H9 (cell line): ENCODE measurements at regions not wholly inside any gene's neighbourhood (a gene's known extent, or its start where the extent isn't known, plus 50 kb on each side); places are given as distances from the start of the nearest gene placed in this dataset.

ENCODE experiments used
- DNase-seq: peaks from one replicate; pipeline ENCODE4 v3.0.0-alpha.2; 2017
- H2AFZ ChIP-seq: one replicate; pipeline ENCODE4 v1.6.1; 2013; ENCODE audit warnings: mild to moderate bottlenecking, low read length, control low read depth, moderate library complexity
- H2AK5ac ChIP-seq: 2 replicates; pipeline ENCODE4 v1.6.1; 2013; ENCODE audit warnings: low read length, control low read depth, mixed read lengths; ENCODE audit not compliant: insufficient read length
- H2BK120ac ChIP-seq: one replicate; pipeline ENCODE4 v1.6.1; 2013; ENCODE audit warnings: low read depth, mild to moderate bottlenecking, low read length, control low read depth, inconsistent platforms; ENCODE audit not compliant: poor library complexity, severe bottlenecking
- H2BK12ac ChIP-seq: 2 replicates; pipeline ENCODE4 v1.6.1; 2013; ENCODE audit warnings: low read length, control low read depth, mixed read lengths, low read depth; ENCODE audit not compliant: insufficient read length
- H2BK15ac ChIP-seq: 2 replicates; pipeline ENCODE4 v1.6.1; 2013; ENCODE audit warnings: low read depth, low read length, control low read depth
- H2BK20ac ChIP-seq: one replicate; pipeline ENCODE4 v1.6.1; 2013; ENCODE audit warnings: low read depth, mild to moderate bottlenecking, low read length, control low read depth, inconsistent platforms; ENCODE audit not compliant: poor library complexity, severe bottlenecking
- H2BK5ac ChIP-seq: 2 replicates; pipeline ENCODE4 v1.6.1; 2013; ENCODE audit warnings: low read length, control low read depth, mixed read lengths; ENCODE audit not compliant: insufficient read length
- H3K14ac ChIP-seq: 2 replicates; pipeline ENCODE4 v1.6.1; 2013; ENCODE audit warnings: low read length, control low read depth; ENCODE audit not compliant: insufficient read depth
- H3K18ac ChIP-seq: 2 replicates; pipeline ENCODE4 v1.6.1; 2013; ENCODE audit warnings: low read depth, mild to moderate bottlenecking, mixed read lengths, low read length, control low read depth; ENCODE audit not compliant: insufficient read length
- H3K23ac ChIP-seq: 2 replicates; pipeline ENCODE4 v1.6.1; 2013; ENCODE audit warnings: low read length, control low read depth, mixed read lengths, low read depth; ENCODE audit not compliant: insufficient read length
- H3K23me2 ChIP-seq: 2 replicates; pipeline ENCODE4 v1.6.1; 2013; ENCODE audit warnings: low read depth, mild to moderate bottlenecking, mixed read lengths, low read length, control low read depth; ENCODE audit not compliant: insufficient read length, poor library complexity, severe bottlenecking
- H3K27ac ChIP-seq: 2 replicates; pipeline ENCODE4 v1.5.1; 2013; ENCODE audit warnings: low read length, control low read depth, mixed read lengths, low read depth; ENCODE audit not compliant: insufficient read length
- H3K27me3 ChIP-seq: 2 replicates; pipeline ENCODE4 v1.6.1; 2013; ENCODE audit warnings: low read length, control low read depth, inconsistent platforms; ENCODE audit not compliant: insufficient read depth
- H3K4ac ChIP-seq: 2 replicates; pipeline ENCODE4 v1.6.1; 2013; ENCODE audit warnings: low read depth, mild to moderate bottlenecking, control low read depth, inconsistent platforms, low read length, moderate library complexity
- H3K4me1 ChIP-seq: 2 replicates; pipeline ENCODE4 v1.6.1; 2013; ENCODE audit warnings: low read length, control low read depth, inconsistent platforms; ENCODE audit not compliant: insufficient read depth
- H3K4me2 ChIP-seq: 2 replicates; pipeline ENCODE4 v1.6.1; 2013; ENCODE audit warnings: low read length, control low read depth, mixed read lengths; ENCODE audit not compliant: insufficient read length, insufficient read depth
- H3K56ac ChIP-seq: 2 replicates; pipeline ENCODE4 v1.6.1; 2013; ENCODE audit warnings: low read depth, mild to moderate bottlenecking, mixed read lengths, low read length, control low read depth; ENCODE audit not compliant: insufficient read length
- H3K79me1 ChIP-seq: 2 replicates; pipeline ENCODE4 v1.6.1; 2013; ENCODE audit warnings: low read depth, mild to moderate bottlenecking, moderate library complexity, low read length, control low read depth, inconsistent platforms; ENCODE audit not compliant: insufficient read depth, poor library complexity, severe bottlenecking
- H3K79me2 ChIP-seq: 2 replicates; pipeline ENCODE4 v1.6.1; 2013; ENCODE audit warnings: low read length, control low read depth, inconsistent platforms; ENCODE audit not compliant: insufficient read depth
- H3K9ac ChIP-seq: 2 replicates; pipeline ENCODE4 v1.6.1; 2013; ENCODE audit warnings: low read length, control low read depth, mixed read lengths; ENCODE audit not compliant: insufficient read length; ENCODE audit errors: extremely low read depth
- H3K9me3 ChIP-seq: one replicate; pipeline ENCODE4 v1.6.1; 2013; ENCODE audit warnings: low read depth, low read length, inconsistent platforms; ENCODE audit not compliant: control insufficient read depth
- H3T11ph ChIP-seq: one replicate; pipeline ENCODE4 v1.6.1; 2013; ENCODE audit warnings: mild to moderate bottlenecking, low read length, control low read depth, inconsistent platforms
- H4K20me1 ChIP-seq: one replicate; pipeline ENCODE4 v1.6.1; 2013; ENCODE audit not compliant: control insufficient read depth, insufficient read length, insufficient read depth
- H4K5ac ChIP-seq: 2 replicates; pipeline ENCODE4 v1.6.1; 2013; ENCODE audit warnings: low read depth, mild to moderate bottlenecking, mixed read lengths, low read length, control low read depth; ENCODE audit not compliant: insufficient read length
- H4K8ac ChIP-seq: replicated peaks from 2 replicates; pipeline ENCODE4 v1.6.1; 2013; ENCODE audit warnings: low read length, control low read depth, mixed read lengths, low read depth; ENCODE audit not compliant: insufficient read length
- H4K91ac ChIP-seq: 2 replicates; pipeline ENCODE4 v1.6.1; 2013; ENCODE audit warnings: low read depth, mild to moderate bottlenecking, moderate library complexity, mixed read lengths, low read length, control low read depth; ENCODE audit not compliant: insufficient read length
- H3K27ac Mint-ChIP-seq, 3 experiments: 2 replicates in 2 of 3; 3 replicates in 1 of 3; pipeline ENCODE4 v1.8.0; 2020 to 2021; ENCODE audit warnings: mixed read lengths in 3 of 3, mild to moderate bottlenecking in 1 of 3, moderate library complexity in 1 of 3
- H3K27me3 Mint-ChIP-seq: 2 replicates; pipeline ENCODE4 v1.8.0; 2021; ENCODE audit warnings: low read depth, mild to moderate bottlenecking, moderate library complexity, mixed read lengths
- H3K36me3 Mint-ChIP-seq, 3 experiments: 2 replicates in 2 of 3; 3 replicates in 1 of 3; pipeline ENCODE4 v1.8.0; 2020 to 2021; ENCODE audit warnings: low read depth in 3 of 3, mixed read lengths in 3 of 3; ENCODE audit not compliant: insufficient read depth in 1 of 3
- H3K4me1 Mint-ChIP-seq, 2 experiments: 2 replicates each; pipeline ENCODE4 v1.8.0; 2020; ENCODE audit warnings: mixed read lengths in 2 of 2
- H3K4me3 Mint-ChIP-seq, 2 experiments: 2 replicates in 1 of 2; 3 replicates in 1 of 2; pipeline ENCODE4 v1.8.0; 2020 to 2021; ENCODE audit warnings: mild to moderate bottlenecking in 2 of 2, mixed read lengths in 2 of 2, moderate library complexity in 1 of 2
- H3K9me3 Mint-ChIP-seq, 2 experiments: 2 replicates in 1 of 2; 3 replicates in 1 of 2; pipeline ENCODE4 v1.8.0; 2020; ENCODE audit warnings: mild to moderate bottlenecking in 2 of 2, mixed read lengths in 2 of 2, moderate library complexity in 1 of 2
- CTCF ChIP-seq: fragments of 200-600 bp; sonication (generic); conservative IDR thresholded peaks from 3 replicates; pipeline ENCODE4 v1.8.0; 2021; ENCODE audit warnings: antibody characterized with exemption, mild to moderate bottlenecking

- H3K4me1 Mint-ChIP-seq = no peaks in the 10 kb centered on the region; a peak in 1 of 4 replicates
- Histone ChIP-seq H2BK120ac (no peak overlapping the region), H3T11ph (no peak overlapping the region), H4K91ac (no peak overlapping the region), H4K5ac (no peak overlapping the region), H3K9me3 (no peaks in the 10 kb centered on the region), H3K79me1 (no peaks in the 10 kb centered on the region), H2BK15ac (no peak overlapping the region), H3K27me3 (no peaks in the 10 kb centered on the region), H2AFZ (no peak overlapping the region), H3K18ac (no peak overlapping the region), H3K23me2 (no peaks in the 10 kb centered on the region), H3K79me2 (no peaks in the 10 kb centered on the region), H3K56ac (no peak overlapping the region), H3K27ac (no peak overlapping the region), H3K4ac (no peak overlapping the region), H4K20me1 (no peaks in the 10 kb centered on the region), H2BK5ac (no peak overlapping the region), H3K4me1 (no peaks in the 10 kb centered on the region), H3K4me2 (no peak overlapping the region), H2AK5ac (no peak overlapping the region), H2BK20ac (peak overlapping the region; percentile 60), H3K9ac (no peak overlapping the region), H3K14ac (no peak overlapping the region), H4K8ac (no peak overlapping the region), H3K23ac (no peak overlapping the region), H2BK12ac (no peak overlapping the region)
- H3K27me3 Mint-ChIP-seq = no peaks in the 10 kb centered on the region
- no peak for DNase-seq
- TF ChIP-seq CTCF = no peak
- H3K36me3 Mint-ChIP-seq = peaks cover 3 to 6% (median 3%) of the 10 kb centered on the region in 3 experiments; a peak in 5 of 7 replicates
- H3K9me3 Mint-ChIP-seq = peaks cover 4% of the 10 kb centered on the region in 2 experiments; a peak in 4 of 5 replicates
- no peak overlapping the region for H3K4me3 Mint-ChIP-seq
- no peak overlapping the region for H3K27ac Mint-ChIP-seq
Observed at GRCh38 chr4:178351185-178351584, 908.9 kb upstream of the AGA start.
